NCI-H128 (cell line): ENCODE measurements at regions not wholly inside any gene's neighbourhood (a gene's known extent, or its start where the extent isn't known, plus 50 kb on each side); places are given as distances from the start of the nearest gene placed in this dataset.
"Not testable (repeated sequence)": the region's sequence is repeated elsewhere in the genome, so short reads cannot be mapped to it uniquely, and the experiment has no call there.

Experiments
- DNase-seq: peaks from one replicate; lab custom pipeline; 2025; ENCODE audit not compliant: unreplicated experiment; lab: John Stamatoyannopoulos, UW

- not testable (repeated sequence) for DNase-seq
Observed at GRCh38 chr1:146292940-146293936, 64.4 kb upstream of the NOTCH2NLA start.

GRCh38 chr1:146292424-146292823, 63.6 kb upstream of the NOTCH2NLA start:
- DNase-seq = not testable (repeated sequence)

GRCh38 chr1:146287881-146288280, 59.1 kb upstream of the NOTCH2NLA start:
- not testable (repeated sequence) for DNase-seq

GRCh38 chr1:146284760-146285159, 55.9 kb upstream of the NOTCH2NLA start:
- not testable (repeated sequence) for DNase-seq

GRCh38 chr1:146283527-146283880, 54.7 kb upstream of the NOTCH2NLA start:
- not testable (repeated sequence) for DNase-seq

GRCh38 chr1:146282807-146283526, 54.1 kb upstream of the NOTCH2NLA start:
- not testable (repeated sequence) for DNase-seq

- not testable (repeated sequence) for DNase-seq
Observed at GRCh38 chr1:146281522-146281921, 52.7 kb upstream of the NOTCH2NLA start.

GRCh38 chr1:146278758-146279157, 49.9 kb upstream of the NOTCH2NLA start:
- DNase-seq = not testable (repeated sequence)
